Activated CD8-positive, alpha-beta T cell treated with anti-CD3 and anti-CD28 coated beads, Interleukin-2, amount 10 ng/mL, durations not matched to agents 7 days and 5 days (primary cell): ENCODE measurements at regions not wholly inside any gene's neighbourhood (a gene's known extent, or its start where the extent isn't known, plus 50 kb on each side); places are given as distances from the start of the nearest gene placed in this dataset.

Experiments
- ATAC-seq: fragments of 150-1000 bp; cut with Tn5 transposase; one replicate; pipeline ENCODE4 v1.10.0; 2021; ENCODE audit warnings: moderate library complexity
- CTCF ChIA-PET: fragments of 350-600 bp; sonication (Branson Sonifier 250); formaldehyde crosslinking; loops from one replicate; lab custom pipeline; 2021; ENCODE audit warnings: antibody characterized with exemption; lab: Charles Lee
- POLR2A ChIA-PET: fragments of 350-600 bp; sonication (Branson Sonifier 250); formaldehyde crosslinking; loops from one replicate; lab custom pipeline; 2021; ENCODE audit warnings: antibody characterized with exemption; lab: Charles Lee
- DNase-seq: peaks from one replicate; pipeline ENCODE4 v3.0.0-alpha.2; 2020
- H3K27ac Mint-ChIP-seq: one replicate; pipeline ENCODE4 v1.8.0; 2021; ENCODE audit warnings: mild to moderate bottlenecking, mixed read lengths
- H3K27me3 Mint-ChIP-seq: one replicate; pipeline ENCODE4 v1.8.0; 2021; ENCODE audit warnings: low read depth, mixed read lengths
- H3K36me3 Mint-ChIP-seq: one replicate; pipeline ENCODE4 v1.8.0; 2021; ENCODE audit warnings: low read depth, mixed read lengths
- H3K4me1 Mint-ChIP-seq: one replicate; pipeline ENCODE4 v1.8.0; 2021; ENCODE audit warnings: low read depth, mixed read lengths
- H3K4me3 Mint-ChIP-seq: one replicate; pipeline ENCODE4 v1.8.0; 2021; ENCODE audit warnings: mild to moderate bottlenecking, mixed read lengths
- H3K9me3 Mint-ChIP-seq: one replicate; pipeline ENCODE4 v1.8.0; 2022; ENCODE audit warnings: mixed read lengths; ENCODE audit not compliant: insufficient read depth

- no peaks in the 10 kb centered on the region for H3K27me3 Mint-ChIP-seq
- H3K4me3 Mint-ChIP-seq = no peak overlapping the region
- ChIA-PET POLR2A (no interaction called here), CTCF (no interaction called here)
- no peak overlapping the region for H3K27ac Mint-ChIP-seq
- DNase-seq (no peak), ATAC-seq (no peak)
- H3K36me3 Mint-ChIP-seq = no peaks in the 10 kb centered on the region
- no peaks in the 10 kb centered on the region for H3K9me3 Mint-ChIP-seq
- no peaks in the 10 kb centered on the region for H3K4me1 Mint-ChIP-seq
Measured at GRCh38 chr16:55175389-55175788, 148.6 kb upstream of the IRX6 start.

- H3K4me3 Mint-ChIP-seq = no peak overlapping the region
- H3K36me3 Mint-ChIP-seq = no peaks in the 10 kb centered on the region
- H3K9me3 Mint-ChIP-seq = no peaks in the 10 kb centered on the region
- H3K4me1 Mint-ChIP-seq = no peaks in the 10 kb centered on the region
- no peak for DNase-seq
- CTCF ChIA-PET = no interaction called here
- no peaks in the 10 kb centered on the region for H3K27me3 Mint-ChIP-seq
- H3K27ac Mint-ChIP-seq = no peak overlapping the region
- POLR2A ChIA-PET = no interaction called here
- no peak for ATAC-seq
Measured at GRCh38 chr16:55176901-55177300, 147.1 kb upstream of the IRX6 start.

GRCh38 chr16:55179411-55179810 is 144.6 kb upstream of the IRX6 start:
- POLR2A ChIA-PET = no interaction called here
- no peak for ATAC-seq

GRCh38 chr16:55179852-55180585 is 144.0 kb upstream of the IRX6 start:
- no peak for ATAC-seq
- H3K4me1 Mint-ChIP-seq = no peaks in the 10 kb centered on the region
- no peak for DNase-seq
- ChIA-PET CTCF (no interaction called here), POLR2A (no interaction called here)
- no peak overlapping the region for H3K27ac Mint-ChIP-seq
- H3K9me3 Mint-ChIP-seq = no peaks in the 10 kb centered on the region
- no peaks in the 10 kb centered on the region for H3K36me3 Mint-ChIP-seq
- no peaks in the 10 kb centered on the region for H3K27me3 Mint-ChIP-seq
- no peak overlapping the region for H3K4me3 Mint-ChIP-seq

More at GRCh38 chr16:55179411-55179810, 144.6 kb upstream of the IRX6 start:
- Mint-ChIP-seq H3K27ac (no peak overlapping the region), H3K4me3 (no peak overlapping the region), H3K9me3 (no peaks in the 10 kb centered on the region), H3K36me3 (no peaks in the 10 kb centered on the region), H3K4me1 (no peaks in the 10 kb centered on the region), H3K27me3 (no peaks in the 10 kb centered on the region)
- DNase-seq = no peak
- CTCF ChIA-PET = no interaction called here

GRCh38 chr16:55184052-55184451 is 140.0 kb upstream of the IRX6 start:
- POLR2A ChIA-PET = no interaction called here
- ATAC-seq (no peak), DNase-seq (no peak)
- H3K27me3 Mint-ChIP-seq = no peaks in the 10 kb centered on the region
- no peak overlapping the region for H3K27ac Mint-ChIP-seq
- no peak overlapping the region for H3K4me3 Mint-ChIP-seq
- H3K36me3 Mint-ChIP-seq = no peaks in the 10 kb centered on the region
- CTCF ChIA-PET = no interaction called here
- H3K9me3 Mint-ChIP-seq = no peaks in the 10 kb centered on the region
- no peaks in the 10 kb centered on the region for H3K4me1 Mint-ChIP-seq

GRCh38 chr16:55184619-55185018 is 139.4 kb upstream of the IRX6 start:
- Mint-ChIP-seq H3K4me3 (no peak overlapping the region), H3K27me3 (no peaks in the 10 kb centered on the region), H3K27ac (no peak overlapping the region), H3K36me3 (no peaks in the 10 kb centered on the region), H3K4me1 (no peaks in the 10 kb centered on the region), H3K9me3 (no peaks in the 10 kb centered on the region)
- CTCF ChIA-PET = no interaction called here
- DNase-seq = no peak
- POLR2A ChIA-PET = no interaction called here
- no peak for ATAC-seq

- H3K9me3 Mint-ChIP-seq = no peaks in the 10 kb centered on the region
- no peak overlapping the region for H3K27ac Mint-ChIP-seq
- H3K4me1 Mint-ChIP-seq = no peaks in the 10 kb centered on the region
- CTCF ChIA-PET = no interaction called here
- no peaks in the 10 kb centered on the region for H3K36me3 Mint-ChIP-seq
- POLR2A ChIA-PET = no interaction called here
- no peak for ATAC-seq
- no peaks in the 10 kb centered on the region for H3K27me3 Mint-ChIP-seq
- no peak for DNase-seq
- no peak overlapping the region for H3K4me3 Mint-ChIP-seq
Measured at GRCh38 chr16:55189224-55189623, 134.8 kb upstream of the IRX6 start.

GRCh38 chr16:55189682-55190636 is 134.0 kb upstream of the IRX6 start:
- DNase-seq = no peak
- Mint-ChIP-seq H3K27me3 (no peaks in the 10 kb centered on the region), H3K4me3 (no peak overlapping the region), H3K4me1 (no peaks in the 10 kb centered on the region), H3K27ac (no peak overlapping the region), H3K9me3 (no peaks in the 10 kb centered on the region), H3K36me3 (no peaks in the 10 kb centered on the region)
- ChIA-PET CTCF (no interaction called here), POLR2A (no interaction called here)
- no peak for ATAC-seq

GRCh38 chr16:55192734-55193133 is 131.3 kb upstream of the IRX6 start:
- no peaks in the 10 kb centered on the region for H3K36me3 Mint-ChIP-seq
- no peak for ATAC-seq
- no peaks in the 10 kb centered on the region for H3K27me3 Mint-ChIP-seq
- ChIA-PET CTCF (no interaction called here), POLR2A (no interaction called here)
- no peaks in the 10 kb centered on the region for H3K4me1 Mint-ChIP-seq
- H3K27ac Mint-ChIP-seq = no peak overlapping the region
- no peaks in the 10 kb centered on the region for H3K9me3 Mint-ChIP-seq
- no peak overlapping the region for H3K4me3 Mint-ChIP-seq
- no peak for DNase-seq

GRCh38 chr16:55203570-55203969 is 120.4 kb upstream of the IRX6 start:
- Mint-ChIP-seq H3K36me3 (no peaks in the 10 kb centered on the region), H3K9me3 (no peaks in the 10 kb centered on the region), H3K27me3 (no peaks in the 10 kb centered on the region), H3K27ac (no peak overlapping the region), H3K4me3 (no peak overlapping the region), H3K4me1 (no peaks in the 10 kb centered on the region)
- POLR2A ChIA-PET = no interaction called here
- CTCF ChIA-PET = no interaction called here
- DNase-seq (no peak), ATAC-seq (no peak)

- CTCF ChIA-PET = no interaction called here
- H3K27me3 Mint-ChIP-seq = no peaks in the 10 kb centered on the region
- POLR2A ChIA-PET = no interaction called here
- ATAC-seq (no peak), DNase-seq (no peak)
- no peaks in the 10 kb centered on the region for H3K4me1 Mint-ChIP-seq
- no peak overlapping the region for H3K27ac Mint-ChIP-seq
- no peak overlapping the region for H3K4me3 Mint-ChIP-seq
- H3K36me3 Mint-ChIP-seq = no peaks in the 10 kb centered on the region
- H3K9me3 Mint-ChIP-seq = no peaks in the 10 kb centered on the region
Measured at GRCh38 chr16:55204069-55204468, 119.9 kb upstream of the IRX6 start.

- no peak for ATAC-seq
- ChIA-PET CTCF (no interaction called here), POLR2A (no interaction called here)
- H3K27ac Mint-ChIP-seq = no peak overlapping the region
- no peaks in the 10 kb centered on the region for H3K9me3 Mint-ChIP-seq
- H3K36me3 Mint-ChIP-seq = no peaks in the 10 kb centered on the region
- H3K4me1 Mint-ChIP-seq = no peaks in the 10 kb centered on the region
- H3K27me3 Mint-ChIP-seq = no peaks in the 10 kb centered on the region
- DNase-seq = no peak
- no peak overlapping the region for H3K4me3 Mint-ChIP-seq
Measured at GRCh38 chr16:55204923-55205322, 119.1 kb upstream of the IRX6 start.
